ENCODE measurements at regions not wholly inside any gene's neighbourhood (a gene's known extent, or its start where the extent isn't known, plus 50 kb on each side); places are given as distances from the start of the nearest gene placed in this dataset.

- H3K27ac ChIP-seq: no peak overlapping the region
- TF ChIP-seq CTCF (IDR thresholded peaks at IDR 0.05): no peak
- no peak for DNase-seq (ENCODE audit: low spot score)
- H3K4me3 ChIP-seq: no peak overlapping the region
Observed at GRCh38 chr18:45560870-45561269, 54.4 kb upstream of the SLC14A2 start.

- no peak for TF ChIP-seq CTCF (IDR thresholded peaks at IDR 0.05)
- H3K4me3 ChIP-seq: no peak overlapping the region
- no peak for DNase-seq (ENCODE audit: low spot score)
- peak overlapping the region; percentile 43 to 82 for H3K27ac ChIP-seq
Observed at GRCh38 chr18:45562567-45563479, 52.5 kb upstream of the SLC14A2 start.

- DNase-seq (ENCODE audit: low spot score): no peak
- Histone ChIP-seq H3K4me3 (no peak overlapping the region), H3K27ac (peak overlapping the region in 1 of 2 donors; percentile 72)
- TF ChIP-seq CTCF (IDR thresholded peaks at IDR 0.05): no peak
Observed at GRCh38 chr18:45565280-45565970, 49.9 kb upstream of the SLC14A2 start.
